Small intestine (tissue), 7 donors: ENCODE measurements at regions not wholly inside any gene's neighbourhood (a gene's known extent, or its start where the extent isn't known, plus 50 kb on each side); places are given as distances from the start of the nearest gene placed in this dataset.

Experiments used
- DNase-seq, 2 donors: peaks; one replicate each; pipeline versions ENCODE4 v3.0.0 to v3.0.0-alpha.2; 2013
- FAIRE-seq: peaks from 2 replicates; lab custom pipeline; 2012; peaks lifted over from hg19 to GRCh38; lab: Jason Lieb, UNC
- H3K27ac ChIP-seq, 3 donors: one replicate each; pipeline ENCODE4 v1.5.1; 2013; ENCODE audit warnings: low read length in 2 of 3, mild to moderate bottlenecking in 2 of 3, control low read depth in 1 of 3, inconsistent platforms in 1 of 3, low read depth in 1 of 3, moderate library complexity in 1 of 3
- H3K27me3 ChIP-seq, 3 donors: one replicate each; pipeline ENCODE4 v1.6.1; 2013; ENCODE audit warnings: low read length in 3 of 3, inconsistent platforms in 1 of 3; ENCODE audit not compliant: control insufficient read depth in 3 of 3, insufficient read depth in 3 of 3
- H3K36me3 ChIP-seq, 3 donors: one replicate each; pipeline ENCODE4 v1.6.1; 2013; ENCODE audit warnings: low read length in 3 of 3, inconsistent platforms in 1 of 3, low read depth in 1 of 3, mild to moderate bottlenecking in 1 of 3, moderate library complexity in 1 of 3; ENCODE audit not compliant: control insufficient read depth in 3 of 3, insufficient read depth in 2 of 3
- H3K4me1 ChIP-seq, 3 donors: one replicate each; pipeline ENCODE4 v1.6.1; 2013; ENCODE audit warnings: low read length in 2 of 3, inconsistent platforms in 1 of 3, low read depth in 1 of 3, mild to moderate bottlenecking in 1 of 3, moderate library complexity in 1 of 3; ENCODE audit not compliant: control insufficient read depth in 3 of 3, insufficient read depth in 2 of 3
- H3K4me3 ChIP-seq, 3 donors: one replicate each; pipeline ENCODE4 v1.5.1; 2013; ENCODE audit warnings: low read length in 3 of 3, control low read depth in 1 of 3, inconsistent platforms in 1 of 3, low read depth in 1 of 3, mild to moderate bottlenecking in 1 of 3, moderate library complexity in 1 of 3
- H3K9me3 ChIP-seq, 2 donors: one replicate each; pipeline ENCODE4 v1.6.1; 2013; ENCODE audit warnings: low read depth in 1 of 2, low read length in 1 of 2; ENCODE audit not compliant: control insufficient read depth in 2 of 2, insufficient read depth in 1 of 2
- WGBS, 3 donors: extraction: QIAGEN DNeasy Blood & Tissue Kit; methylation state at CpG; one replicate each; pipeline ENCODE4 v1.1.7; 2013; 5-methylcytosine and 5-hydroxymethylcytosine counted together
- donor health status: healthy with polysubstance abuse.
- donor health status: control.
- donor health status: control.
- donor health status: Bipolar disorder and iron deficiency.
- donor health status: healthy.

DNA sequence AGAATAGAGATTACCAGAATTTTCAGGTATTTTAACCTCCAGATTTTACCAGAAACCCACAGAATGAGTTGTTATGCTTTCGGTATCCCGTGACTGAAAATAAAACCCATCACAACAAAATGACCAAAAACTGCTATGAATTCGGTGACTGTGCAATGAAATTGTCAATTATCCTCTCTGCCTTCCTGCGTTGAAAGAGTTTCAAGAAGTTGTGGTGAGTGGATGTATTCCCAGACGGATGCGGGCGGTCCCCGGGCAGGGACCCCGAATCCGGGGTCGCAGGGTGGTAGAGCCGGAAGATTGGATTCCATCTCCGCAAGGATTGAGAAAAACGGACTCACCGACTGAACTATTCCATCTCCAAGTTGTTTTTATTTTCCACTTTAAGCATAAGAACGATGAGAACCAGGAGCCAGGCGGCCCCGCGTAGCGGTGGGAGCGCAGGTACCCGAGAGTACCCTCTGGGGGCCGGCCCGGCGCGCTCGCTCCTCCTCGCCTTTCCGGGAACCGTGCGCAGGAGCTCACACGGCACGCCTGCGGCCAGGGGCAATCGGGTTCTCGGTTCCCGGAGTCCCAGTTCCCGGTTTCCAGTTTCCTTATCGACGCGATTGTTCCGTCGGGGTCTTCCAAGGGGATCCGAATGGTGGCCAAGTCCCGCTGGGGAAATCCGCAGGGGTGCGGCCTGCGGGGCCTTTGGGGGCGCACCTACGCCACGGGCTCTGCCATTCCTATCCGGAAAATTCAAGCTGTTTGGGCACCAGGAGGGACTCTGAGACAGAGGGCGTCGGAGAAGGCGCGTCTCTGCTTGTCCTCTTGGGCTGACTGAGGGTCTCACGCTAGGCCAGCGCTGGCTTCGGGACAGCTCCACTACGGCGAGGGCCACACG is 104.9 kb upstream of the PRDM1 start:
- peak overlapping the region in 2 of 3 donors; percentile 35 to 43 for H3K4me3 ChIP-seq
- FAIRE-seq (no peak), DNase-seq (peak in 1 of 2 donors; percentile 33)
- H3K36me3 ChIP-seq = no peaks in the 10 kb centered on the region
- H3K4me1 ChIP-seq = peaks cover 0 to 12% (median 0%) of the 10 kb centered on the region in 3 donors
- 31 to 65% (median 59%) methylated on average over 62 of the region's 62 CpGs for WGBS, 3 donors
- peak overlapping the region in 1 of 3 donors; percentile 32 for H3K27ac ChIP-seq
- H3K9me3 ChIP-seq = peaks cover 0 to 11% of the 10 kb centered on the region in 2 donors
- peaks cover 0 to 23% (median 2%) of the 10 kb centered on the region in 3 donors for H3K27me3 ChIP-seq

DNA sequence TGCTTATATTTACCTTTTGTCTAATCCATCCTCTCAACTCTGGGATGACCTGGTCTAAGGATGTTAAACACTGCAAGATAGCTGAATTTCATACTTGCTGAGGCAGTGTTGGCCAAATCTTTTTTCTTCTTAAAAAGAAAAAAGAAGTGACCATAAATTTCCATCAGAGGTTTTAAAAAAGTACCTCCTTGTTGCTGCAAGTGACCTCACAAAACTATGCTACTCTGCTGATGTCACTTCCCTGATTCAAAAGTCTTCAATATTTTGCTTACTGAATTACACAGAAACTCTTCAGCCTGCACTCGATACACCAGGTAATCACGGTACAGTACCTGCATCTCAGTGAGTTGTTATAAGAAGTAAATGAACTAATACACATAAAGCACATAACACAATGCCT is 107.2 kb upstream of the PRDM1 start:
- WGBS, 3 donors = 92 to 95% (median 94%) methylated on average over 2 of the region's 2 CpGs
- peaks cover 0 to 11% of the 10 kb centered on the region in 2 donors for H3K9me3 ChIP-seq

DNA sequence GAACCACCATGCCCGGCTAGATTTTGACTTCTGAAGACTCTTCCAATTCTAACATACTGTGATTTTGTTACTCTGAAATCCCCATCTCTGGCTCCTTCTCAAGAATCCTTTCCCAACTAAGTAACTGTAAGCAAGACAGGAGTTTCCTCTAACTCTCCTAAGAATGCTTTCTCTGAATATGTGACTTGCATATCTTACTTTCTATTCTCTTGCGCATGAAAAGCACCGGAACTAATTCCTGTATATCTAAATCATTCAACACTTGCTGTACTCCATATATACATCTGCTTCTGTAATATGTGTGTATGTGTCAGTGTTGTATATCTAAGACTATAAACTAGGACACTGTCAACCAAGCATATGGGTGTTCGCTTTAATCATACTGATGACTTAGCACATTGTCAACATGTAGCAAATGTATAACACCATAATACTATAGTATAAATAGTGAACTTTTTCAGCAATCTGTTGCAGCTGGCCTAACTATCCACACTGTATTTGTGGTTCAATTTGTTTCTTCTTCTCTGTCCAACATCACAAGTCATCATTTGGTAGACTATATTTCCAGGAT is 108.1 kb upstream of the PRDM1 start:
- FAIRE-seq (no peak), DNase-seq (no peak)
- peaks cover 0 to 14% (median 1%) of the 10 kb centered on the region in 3 donors for H3K27me3 ChIP-seq
- H3K27ac ChIP-seq = no peak overlapping the region
- H3K4me1 ChIP-seq = peaks cover 0 to 4% (median 0%) of the 10 kb centered on the region in 3 donors
- H3K9me3 ChIP-seq = peaks cover 0 to 12% of the 10 kb centered on the region in 2 donors
- 91 to 97% (median 91%) methylated on average over 4 of the region's 4 CpGs for WGBS, 3 donors
- H3K36me3 ChIP-seq = no peaks in the 10 kb centered on the region
- no peak overlapping the region for H3K4me3 ChIP-seq

More for the DNA sequence above, 107.2 kb upstream of the PRDM1 start:
- no peak for FAIRE-seq
- Histone ChIP-seq H3K4me3 (no peak overlapping the region), H3K36me3 (no peaks in the 10 kb centered on the region), H3K27ac (no peak overlapping the region), H3K4me1 (peaks cover 0 to 4% (median 0%) of the 10 kb centered on the region in 3 donors), H3K27me3 (peaks cover 0 to 14% (median 0%) of the 10 kb centered on the region in 3 donors)
- no peak for DNase-seq

DNA sequence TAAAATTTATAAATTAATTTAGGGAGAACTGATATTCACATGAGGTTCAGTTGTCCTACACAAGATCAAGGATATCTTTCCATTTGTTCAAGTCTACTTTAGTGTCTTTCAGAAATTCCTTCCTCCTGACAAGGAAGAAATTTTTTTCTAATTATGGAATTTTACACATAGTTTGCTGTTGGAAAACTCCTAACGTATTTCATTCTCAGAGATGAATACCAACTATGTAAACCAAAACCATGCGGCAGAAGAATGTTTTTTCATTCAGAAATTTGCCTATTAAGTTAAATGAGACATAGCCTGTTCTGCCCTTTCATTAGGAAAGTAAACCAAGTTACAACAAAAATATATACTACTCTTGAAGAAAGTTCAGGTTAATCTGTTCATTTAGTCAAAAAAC is 111.2 kb upstream of the PRDM1 start:
- no peaks in the 10 kb centered on the region for H3K4me1 ChIP-seq
- H3K27me3 ChIP-seq = peaks cover 0 to 3% (median 0%) of the 10 kb centered on the region in 3 donors
- H3K27ac ChIP-seq = no peak overlapping the region
- H3K9me3 ChIP-seq = peaks cover 0 to 4% of the 10 kb centered on the region in 2 donors
- 87 to 96% (median 89%) methylated on average over 2 of the region's 2 CpGs for WGBS, 3 donors
- H3K4me3 ChIP-seq = no peak overlapping the region
- DNase-seq = no peak
- no peaks in the 10 kb centered on the region for H3K36me3 ChIP-seq
- no peak for FAIRE-seq

DNA sequence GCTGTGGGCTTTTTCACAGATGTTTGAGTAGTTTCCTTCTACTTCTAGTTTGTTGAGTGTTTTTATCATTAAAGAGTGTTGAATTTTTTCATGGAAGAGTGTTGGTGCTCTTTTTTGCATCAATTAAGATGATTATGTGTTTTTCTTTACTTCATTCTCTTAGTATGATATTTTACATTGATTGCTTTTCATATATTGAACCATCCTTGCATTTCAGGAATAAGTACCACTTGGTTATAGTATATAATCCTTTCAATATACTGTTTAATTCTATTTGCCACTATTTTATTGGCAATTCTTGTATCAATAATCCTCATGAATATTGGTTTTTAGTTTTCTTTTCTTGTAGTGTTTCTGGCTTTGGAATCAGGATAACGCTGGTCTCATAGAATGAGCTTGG is 113.7 kb upstream of the PRDM1 start:
- FAIRE-seq (no peak), DNase-seq (no peak)
- Histone ChIP-seq H3K36me3 (no peaks in the 10 kb centered on the region), H3K4me3 (no peak overlapping the region), H3K27me3 (peaks cover 0 to 3% (median 0%) of the 10 kb centered on the region in 3 donors), H3K27ac (no peak overlapping the region), H3K9me3 (peaks cover 0 to 4% of the 10 kb centered on the region in 2 donors), H3K4me1 (no peaks in the 10 kb centered on the region)
- 93 to 97% (median 94%) methylated on average over 1 of the region's 1 CpG for WGBS, 3 donors

DNA sequence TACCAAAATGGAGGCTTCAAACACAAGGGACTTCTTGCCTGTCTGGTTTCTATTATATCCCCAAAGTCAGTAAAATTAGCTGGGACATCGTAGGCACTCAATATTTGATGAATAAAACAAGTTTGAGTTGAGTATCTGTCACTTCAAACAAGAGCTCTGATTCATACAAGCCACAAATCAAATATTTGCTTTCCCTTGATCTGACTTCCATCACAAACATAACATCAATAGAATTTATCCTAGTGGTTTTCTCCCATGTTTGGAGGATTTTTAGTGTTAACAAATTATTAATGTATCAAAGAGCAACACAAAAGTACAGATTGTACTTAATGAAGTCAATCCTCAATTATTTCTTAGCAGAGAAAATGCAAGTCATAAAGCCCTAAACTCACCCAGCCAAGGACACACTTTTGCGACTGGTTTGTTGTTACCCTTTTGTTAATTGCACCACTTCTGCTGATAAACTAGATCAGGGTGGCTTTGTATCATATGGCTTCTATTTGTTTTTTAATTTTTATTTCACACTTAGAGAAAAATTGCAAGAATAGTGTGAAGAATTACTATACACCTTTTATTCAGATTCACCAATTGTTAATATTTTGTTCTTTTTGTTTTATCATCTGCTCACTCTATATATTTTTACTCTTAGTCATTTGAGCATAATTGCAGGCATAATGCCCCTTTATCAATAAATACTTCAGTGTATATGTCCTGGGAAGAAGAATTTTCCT is 117.4 kb upstream of the PRDM1 start:
- Histone ChIP-seq H3K4me1 (no peaks in the 10 kb centered on the region), H3K27me3 (peaks cover 0 to 3% (median 0%) of the 10 kb centered on the region in 3 donors), H3K9me3 (peaks cover 0 to 4% of the 10 kb centered on the region in 2 donors), H3K36me3 (no peaks in the 10 kb centered on the region), H3K4me3 (no peak overlapping the region), H3K27ac (no peak overlapping the region)
- WGBS, 3 donors = 31 to 65% (median 36%) methylated on average over 2 of the region's 2 CpGs
- FAIRE-seq (no peak), DNase-seq (no peak)

DNA sequence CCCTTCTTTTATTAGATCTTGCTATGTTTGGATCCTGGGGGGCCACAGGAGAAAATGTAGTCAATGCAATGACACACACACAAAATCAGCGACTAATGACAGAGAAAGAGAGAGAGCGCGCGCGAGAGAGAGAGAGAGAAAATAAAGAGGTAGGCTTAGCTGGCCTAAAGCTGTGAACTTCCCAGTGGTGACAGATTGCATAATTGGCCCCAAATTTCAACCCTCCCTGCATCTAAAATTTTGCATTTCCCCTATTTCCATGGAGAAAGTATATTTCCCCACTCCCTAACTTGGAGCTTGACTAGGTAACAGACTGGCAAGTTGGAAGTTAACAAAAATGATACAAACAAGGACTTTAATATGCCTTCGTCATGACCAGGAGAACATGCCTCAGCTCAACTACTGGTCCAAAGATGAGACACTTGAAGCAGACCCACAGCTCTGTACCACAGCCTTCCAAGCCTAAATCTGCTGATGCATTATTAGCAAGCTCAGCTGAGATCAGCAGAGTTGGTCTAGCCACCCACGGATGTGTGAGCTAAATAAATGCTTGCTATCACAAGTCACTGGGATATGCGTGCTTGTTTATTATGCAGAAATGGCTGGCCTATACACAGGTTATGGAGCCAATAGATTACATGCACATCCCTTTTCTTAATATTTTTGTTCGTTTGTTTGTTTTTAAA is 118.1 kb upstream of the PRDM1 start:
- no peak for FAIRE-seq
- 89 to 95% (median 92%) methylated on average over 9 of the region's 9 CpGs for WGBS, 3 donors
- H3K36me3 ChIP-seq = no peaks in the 10 kb centered on the region
- no peak overlapping the region for H3K27ac ChIP-seq
- no peaks in the 10 kb centered on the region for H3K4me1 ChIP-seq
- H3K4me3 ChIP-seq = no peak overlapping the region
- peaks cover 0 to 2% of the 10 kb centered on the region in 2 donors for H3K9me3 ChIP-seq
- no peak for DNase-seq
- peaks cover 0 to 2% (median 0%) of the 10 kb centered on the region in 3 donors for H3K27me3 ChIP-seq

DNA sequence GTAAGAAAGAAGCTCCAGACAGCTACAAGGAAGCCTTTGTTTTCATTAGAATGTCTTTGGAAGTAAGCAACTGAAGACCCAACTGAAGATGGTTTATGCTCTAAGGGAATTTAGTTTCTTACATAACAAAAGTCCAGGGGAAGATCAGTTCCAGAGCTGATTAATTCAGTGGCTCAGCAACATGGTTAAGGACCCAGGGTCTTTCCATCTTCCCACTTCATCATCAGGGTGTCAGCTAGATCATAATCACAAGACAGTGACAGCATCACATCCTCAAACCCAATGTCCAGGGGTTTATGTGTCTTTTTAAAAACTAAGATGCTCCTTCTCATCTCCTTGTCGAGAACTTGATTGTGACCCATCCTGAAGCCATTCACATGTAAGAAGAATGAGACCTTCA is 119.7 kb upstream of the PRDM1 start:
- no peaks in the 10 kb centered on the region for H3K9me3 ChIP-seq
- H3K36me3 ChIP-seq = no peaks in the 10 kb centered on the region
- no peak for FAIRE-seq
- H3K4me1 ChIP-seq = no peaks in the 10 kb centered on the region
- no peak overlapping the region for H3K27ac ChIP-seq
- WGBS, 3 donors = 89 to 100% (median 90%) methylated on average over 1 of the region's 1 CpG
- no peak overlapping the region for H3K4me3 ChIP-seq
- no peaks in the 10 kb centered on the region for H3K27me3 ChIP-seq
- no peak for DNase-seq
